Esophagus muscularis mucosa (tissue), 4 donors: ENCODE measurements at regions not wholly inside any gene's neighbourhood (a gene's known extent, or its start where the extent isn't known, plus 50 kb on each side); places are given as distances from the start of the nearest gene placed in this dataset.

Source experiments
- CTCF ChIP-seq, 3 experiments: fragments of 200-600 bp in 2 of 3; fragments of 450-650 bp in 1 of 3; sonication (generic) in 2 of 3; IDR thresholded peaks; one replicate each; pipeline ENCODE4 v1.5.1; 2017 to 2019; ENCODE audit warnings: antibody characterized with exemption in 3 of 3, mild to moderate bottlenecking in 2 of 3, moderate library complexity in 1 of 3
- EP300 ChIP-seq: sonication (generic); formaldehyde crosslinking; IDR thresholded peaks from one replicate; pipeline ENCODE4 v1.6.1; 2017; ENCODE audit warnings: antibody characterized with exemption
- POLR2AphosphoS5 ChIP-seq, 2 donors: sonication (generic); formaldehyde crosslinking; IDR thresholded peaks; one replicate each; pipeline ENCODE4 v1.6.1; 2017; ENCODE audit warnings: antibody characterized with exemption in 2 of 2

- no peak for TF ChIP-seq CTCF (IDR thresholded peaks at IDR 0.05)
- no peak for TF ChIP-seq EP300
- no peak for TF ChIP-seq POLR2AphosphoS5 (IDR thresholded peaks at IDR 0.05)
Observed at GRCh38 chr1:201595381-201595780, 56.5 kb downstream of the NAV1 start.
